AG04449 (cell line): ENCODE measurements at regions not wholly inside any gene's neighbourhood (a gene's known extent, or its start where the extent isn't known, plus 50 kb on each side); places are given as distances from the start of the nearest gene placed in this dataset.
"Not testable (repeated sequence)": the region's sequence is repeated elsewhere in the genome, so short reads cannot be mapped to it uniquely, and the experiment has no call there.

Experiments used
- CTCF ChIA-PET: fragments of 350-600 bp; formaldehyde crosslinking; extraction: SDS; loops from one replicate; lab custom pipeline; 2021; ENCODE audit warnings: antibody characterized with exemption; lab: Yijun Ruan, JAX
- POLR2A ChIA-PET: fragments of 400-600, 350-600 bp; formaldehyde crosslinking; extraction: SDS; loops from one replicate; lab custom pipeline; 2020; ENCODE audit warnings: antibody characterized with exemption, inconsistent platforms; lab: Yijun Ruan, JAX
- DNase-seq: peaks from one replicate; pipeline ENCODE4 v3.0.0-alpha.2; 2010; ENCODE audit warnings: low read depth, low spot score
- H3K4me3 ChIP-seq: 2 replicates; pipeline ENCODE4 v1.5.1; 2011; ENCODE audit warnings: low read depth, mild to moderate bottlenecking, control low read depth, low read length
- TF ChIP-seq, protein P1 (sequence below): IDR thresholded peaks from one replicate; pipeline ENCODE4 v1.5.1; 2011; ENCODE audit warnings: mild to moderate bottlenecking, moderate library complexity, low read length, control low read depth, inconsistent platforms; ENCODE audit not compliant: insufficient read depth; ENCODE audit errors: missing control alignments

DNA sequence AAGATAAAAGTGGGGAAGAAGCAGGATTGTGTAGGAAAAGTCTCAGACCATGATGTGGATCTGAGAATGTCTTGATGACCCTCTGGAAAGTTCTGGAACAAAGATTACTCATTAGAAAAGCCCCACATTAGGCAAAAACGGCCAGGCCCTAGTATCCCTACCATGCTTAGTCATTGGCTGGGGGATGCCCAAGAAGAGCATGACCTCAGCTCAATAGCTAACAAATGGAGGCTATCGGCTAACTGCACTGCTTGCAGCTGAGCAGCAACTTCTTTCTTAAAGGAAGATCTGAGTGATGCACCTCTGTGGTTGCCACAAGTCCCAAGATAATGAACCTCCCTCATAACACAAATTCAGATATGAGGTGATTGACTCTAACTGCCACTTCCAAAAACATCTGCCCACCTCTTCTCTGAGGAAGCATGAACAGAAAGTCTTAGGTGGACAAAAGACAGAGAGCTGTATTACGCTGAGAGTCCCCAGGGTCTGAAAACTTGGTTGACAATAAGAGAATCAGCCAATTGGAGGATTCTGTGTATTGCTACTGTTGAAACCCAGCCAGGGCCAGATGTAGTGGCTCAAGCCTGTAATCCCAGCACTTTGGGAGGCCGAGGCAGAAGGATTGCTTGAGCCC lies 64.6 kb upstream of the AK4 start:
- H3K4me3 ChIP-seq, result no peak overlapping the region
- DNase-seq, result no peak
- TF ChIP-seq, protein P1, sequence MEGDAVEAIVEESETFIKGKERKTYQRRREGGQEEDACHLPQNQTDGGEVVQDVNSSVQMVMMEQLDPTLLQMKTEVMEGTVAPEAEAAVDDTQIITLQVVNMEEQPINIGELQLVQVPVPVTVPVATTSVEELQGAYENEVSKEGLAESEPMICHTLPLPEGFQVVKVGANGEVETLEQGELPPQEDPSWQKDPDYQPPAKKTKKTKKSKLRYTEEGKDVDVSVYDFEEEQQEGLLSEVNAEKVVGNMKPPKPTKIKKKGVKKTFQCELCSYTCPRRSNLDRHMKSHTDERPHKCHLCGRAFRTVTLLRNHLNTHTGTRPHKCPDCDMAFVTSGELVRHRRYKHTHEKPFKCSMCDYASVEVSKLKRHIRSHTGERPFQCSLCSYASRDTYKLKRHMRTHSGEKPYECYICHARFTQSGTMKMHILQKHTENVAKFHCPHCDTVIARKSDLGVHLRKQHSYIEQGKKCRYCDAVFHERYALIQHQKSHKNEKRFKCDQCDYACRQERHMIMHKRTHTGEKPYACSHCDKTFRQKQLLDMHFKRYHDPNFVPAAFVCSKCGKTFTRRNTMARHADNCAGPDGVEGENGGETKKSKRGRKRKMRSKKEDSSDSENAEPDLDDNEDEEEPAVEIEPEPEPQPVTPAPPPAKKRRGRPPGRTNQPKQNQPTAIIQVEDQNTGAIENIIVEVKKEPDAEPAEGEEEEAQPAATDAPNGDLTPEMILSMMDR, result no peak
- ChIA-PET POLR2A (no interaction called here), CTCF (no interaction called here)

DNA sequence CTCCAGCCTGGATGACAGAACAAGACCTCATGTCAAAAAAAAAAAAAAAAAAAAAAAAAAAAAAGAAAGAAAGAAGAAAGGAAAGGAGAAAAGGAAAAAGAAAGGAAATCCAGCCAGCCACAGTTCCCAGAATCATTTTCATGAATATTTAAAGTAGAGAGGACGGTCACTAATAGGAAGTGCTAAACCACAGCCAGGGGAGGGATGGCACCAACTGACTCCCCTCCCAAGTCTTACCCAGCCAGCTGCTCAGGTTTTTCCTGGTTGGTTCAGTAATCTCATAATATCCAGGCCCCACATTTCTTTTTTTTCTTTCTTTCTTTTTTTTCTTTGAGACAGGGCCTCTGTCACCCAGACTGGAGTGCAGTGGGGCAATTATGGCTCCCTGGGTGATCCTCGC lies 63.9 kb upstream of the AK4 start:
- CTCF ChIA-PET, result no interaction called here
- POLR2A ChIA-PET, result no interaction called here
- TF ChIP-seq, protein P1, result no peak
- no peak overlapping the region for H3K4me3 ChIP-seq
- no peak for DNase-seq

DNA sequence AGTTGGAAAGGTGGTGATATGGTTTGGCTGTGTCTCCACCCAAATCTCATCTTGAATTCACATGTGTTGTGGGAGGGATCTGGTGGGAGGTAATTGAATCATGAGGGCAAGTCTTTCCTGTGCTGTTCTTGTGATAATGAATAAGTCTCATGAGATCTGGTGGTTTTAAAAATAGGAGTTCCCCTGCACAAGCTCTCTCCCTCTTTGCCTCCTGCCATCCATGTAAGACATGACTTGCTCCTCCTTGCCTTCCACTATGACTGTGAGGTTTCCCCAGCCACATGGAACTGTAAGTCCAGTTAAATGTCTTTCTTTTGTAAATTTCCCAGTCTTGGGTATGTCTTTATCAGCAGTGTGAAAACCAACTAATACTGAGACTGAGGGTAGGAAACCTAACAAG lies 60.5 kb upstream of the AK4 start:
- H3K4me3 ChIP-seq, DNase-seq, POLR2A ChIA-PET: not testable (repeated sequence)
- CTCF ChIA-PET, result interaction anchor here (1.0 kb wide), 1 partner anchor 12 kb away, joined by 3 read pairs; no protein-coding TSS in a partner anchor

DNA sequence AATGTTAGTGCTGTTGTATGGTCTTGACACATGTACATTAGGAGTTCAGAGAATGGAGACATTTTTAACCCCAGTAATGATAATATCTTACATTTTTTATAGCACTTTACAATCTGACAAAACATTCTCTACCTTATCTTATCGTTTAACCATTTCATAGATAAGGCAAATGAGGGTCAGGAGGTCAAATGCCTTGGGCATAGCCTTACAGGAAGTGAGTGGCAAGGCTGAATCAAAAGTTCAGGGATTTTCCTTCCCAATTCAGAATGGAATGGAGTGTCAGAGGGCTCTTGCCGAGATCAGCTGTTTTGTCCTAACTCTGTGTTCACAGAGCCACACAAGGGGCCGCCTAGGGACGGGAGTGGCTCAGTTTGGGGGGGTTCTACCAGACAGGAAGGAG lies 57.6 kb upstream of the AK4 start:
- no peak overlapping the region for H3K4me3 ChIP-seq
- DNase-seq, result no peak
- ChIA-PET CTCF (interaction anchor here (1.2 to 1.6 kb wide), 2 partner anchors 15 to 16 kb away, joined by 4 read pairs; no protein-coding TSS in a partner anchor), POLR2A (no interaction called here)
- TF ChIP-seq, protein P1, result no peak

DNA sequence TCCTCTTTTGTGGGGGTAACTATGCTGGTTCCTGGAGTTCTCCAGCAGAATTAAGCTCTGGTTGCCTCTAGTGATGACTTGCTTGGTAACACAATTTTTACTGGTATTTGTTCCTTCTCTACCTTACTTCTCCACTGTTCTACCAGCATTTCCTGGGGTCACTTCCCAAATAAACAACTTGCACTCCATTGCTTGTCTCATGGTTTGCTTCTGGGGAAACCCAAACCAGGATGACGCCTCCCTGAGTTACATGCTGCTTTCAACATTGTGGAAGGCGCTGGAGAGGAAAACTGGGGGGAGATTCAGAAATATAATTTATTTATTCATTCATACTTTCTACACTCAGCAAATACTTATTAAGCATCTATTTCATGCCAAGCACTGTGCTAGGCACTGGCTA lies 55.3 kb upstream of the AK4 start:
- ChIA-PET CTCF (no interaction called here), POLR2A (no interaction called here)
- TF ChIP-seq, protein P1, result no peak
- DNase-seq, result no peak
- H3K4me3 ChIP-seq, result no peak overlapping the region

DNA sequence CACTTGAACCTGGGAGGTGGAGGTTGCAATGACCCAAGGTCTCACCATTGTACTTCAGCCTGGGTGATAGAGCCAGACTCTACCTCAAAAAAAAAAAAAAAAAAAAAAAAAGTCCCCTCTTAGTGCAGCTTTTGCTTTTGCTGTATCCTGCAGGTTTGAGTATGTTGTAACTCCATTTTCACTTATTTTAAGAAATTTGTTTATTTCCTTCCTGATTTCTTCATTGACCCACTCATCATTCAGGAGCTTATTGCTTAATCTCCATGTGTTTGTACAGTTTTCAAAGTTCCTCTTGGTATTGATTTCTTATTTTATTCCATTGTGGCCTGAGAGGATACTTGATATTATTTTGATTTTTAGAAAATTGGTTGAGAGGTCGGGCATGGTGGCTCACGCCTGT lies 50.9 kb upstream of the AK4 start:
- CTCF ChIA-PET, result no interaction called here
- POLR2A ChIA-PET, result no interaction called here
- TF ChIP-seq, protein P1, result no peak
- no peak for DNase-seq
- no peak overlapping the region for H3K4me3 ChIP-seq
